ENCODE measurements at regions not wholly inside any gene's neighbourhood (a gene's known extent, or its start where the extent isn't known, plus 50 kb on each side); places are given as distances from the start of the nearest gene placed in this dataset.
A peak's percentile ranks its signal among the peaks of the same experiment; 100 is the strongest.

- no peak for DNase-seq (ENCODE audit: low read depth)
- TF ChIP-seq CTCF (IDR thresholded peaks at IDR 0.05; ENCODE audit: low read depth, low read length, missing control alignments), result no peak
- no peak overlapping the region for H3K4me3 ChIP-seq (ENCODE audit: low read depth, low read length)
- in situ Hi-C loops (cut with HindIII; ENCODE audit: low sequenced_read_pairs), result no loop called here
These were observed 466.8 kb downstream of the DMAC1 start for GRCh38 chr9:7332780-7333179.

GRCh38 chr9:7328453-7328852 is 471.1 kb downstream of the DMAC1 start:
- H3K4me3 ChIP-seq (ENCODE audit: low read depth, low read length), result no peak overlapping the region
- in situ Hi-C loops (cut with HindIII; ENCODE audit: low sequenced_read_pairs), result no loop called here
- DNase-seq (ENCODE audit: low read depth), result no peak
- TF ChIP-seq CTCF (IDR thresholded peaks at IDR 0.05; ENCODE audit: low read depth, low read length, missing control alignments), result no peak

GRCh38 chr9:7325995-7326394 is 473.6 kb downstream of the DMAC1 start:
- no peak for DNase-seq (ENCODE audit: low read depth)
- no peak for TF ChIP-seq CTCF (IDR thresholded peaks at IDR 0.05; ENCODE audit: low read depth, low read length, missing control alignments)
- in situ Hi-C loops (cut with HindIII; ENCODE audit: low sequenced_read_pairs), result no loop called here
- H3K4me3 ChIP-seq (ENCODE audit: low read depth, low read length), result no peak overlapping the region

GRCh38 chr9:7324152-7324598 is 475.4 kb downstream of the DMAC1 start:
- TF ChIP-seq CTCF (IDR thresholded peaks at IDR 0.05; ENCODE audit: low read depth, low read length, missing control alignments), result no peak
- DNase-seq (ENCODE audit: low read depth), result no peak
- no peak overlapping the region for H3K4me3 ChIP-seq (ENCODE audit: low read depth, low read length)
- in situ Hi-C loops (cut with HindIII; ENCODE audit: low sequenced_read_pairs), result no loop called here

GRCh38 chr9:7320841-7321240 is 478.7 kb downstream of the DMAC1 start:
- in situ Hi-C loops (cut with HindIII; ENCODE audit: low sequenced_read_pairs), result no loop called here

GRCh38 chr9:7320139-7320538 is 479.4 kb downstream of the DMAC1 start:
- peak; percentile 36 for DNase-seq (ENCODE audit: low read depth)
- no peak for TF ChIP-seq CTCF (IDR thresholded peaks at IDR 0.05; ENCODE audit: low read depth, low read length, missing control alignments)
- no peak overlapping the region for H3K4me3 ChIP-seq (ENCODE audit: low read depth, low read length)
- in situ Hi-C loops (cut with HindIII; ENCODE audit: low sequenced_read_pairs), result no loop called here

More at GRCh38 chr9:7320841-7321240, 478.7 kb downstream of the DMAC1 start:
- no peak overlapping the region for H3K4me3 ChIP-seq (ENCODE audit: low read depth, low read length)
- DNase-seq (ENCODE audit: low read depth), result no peak
- TF ChIP-seq CTCF (IDR thresholded peaks at IDR 0.05; ENCODE audit: low read depth, low read length, missing control alignments), result no peak

GRCh38 chr9:7318920-7319319 is 480.7 kb downstream of the DMAC1 start:
- no peak for TF ChIP-seq CTCF (IDR thresholded peaks at IDR 0.05; ENCODE audit: low read depth, low read length, missing control alignments)
- no peak for DNase-seq (ENCODE audit: low read depth)
- in situ Hi-C loops (cut with HindIII; ENCODE audit: low sequenced_read_pairs), result no loop called here

More at GRCh38 chr9:7318920-7319319, 480.7 kb downstream of the DMAC1 start:
- no peak overlapping the region for H3K4me3 ChIP-seq (ENCODE audit: low read depth, low read length)

Data from astrocyte of the cerebellum (primary cell).